WTC11 (cell line): ENCODE measurements at regions not wholly inside any gene's neighbourhood (a gene's known extent, or its start where the extent isn't known, plus 50 kb on each side); places are given as distances from the start of the nearest gene placed in this dataset.
A peak's percentile ranks its signal among the peaks of the same experiment; 100 is the strongest.

Experiments used
- ATF2 ChIP-seq: sonication (generic); formaldehyde crosslinking; IDR thresholded peaks from 2 replicates; pipeline ENCODE4 v1.8.1; 2022; ENCODE audit warnings: low read depth, missing genetic modification reagents, borderline replicate concordance
- CREM ChIP-seq: sonication (generic); formaldehyde crosslinking; IDR thresholded peaks from 2 replicates; pipeline ENCODE4 v1.8.1; 2022; ENCODE audit warnings: mild to moderate bottlenecking, missing genetic modification reagents, moderate library complexity
- CTCF ChIP-seq: fragments of 200-600 bp; IDR thresholded peaks from 2 replicates; pipeline ENCODE4 v1.8.0; 2022; ENCODE audit warnings: antibody characterized with exemption
- E2F4 ChIP-seq: sonication (generic); formaldehyde crosslinking; IDR thresholded peaks from 2 replicates; pipeline ENCODE4 v1.8.1; 2022; ENCODE audit warnings: low read depth, mild to moderate bottlenecking, moderate library complexity, missing genetic modification reagents, borderline replicate concordance
- E2F5 ChIP-seq: sonication (generic); formaldehyde crosslinking; IDR thresholded peaks from 2 replicates; pipeline ENCODE4 v1.8.1; 2022; ENCODE audit warnings: mild to moderate bottlenecking, moderate library complexity, missing genetic modification reagents
- ESRRA ChIP-seq: sonication (generic); formaldehyde crosslinking; IDR thresholded peaks from 2 replicates; pipeline ENCODE4 v1.8.1; 2022; ENCODE audit warnings: mild to moderate bottlenecking, missing genetic modification reagents, borderline replicate concordance
- ETV6 ChIP-seq: sonication (generic); formaldehyde crosslinking; IDR thresholded peaks from 2 replicates; pipeline ENCODE4 v1.8.1; 2022; ENCODE audit warnings: mild to moderate bottlenecking, missing genetic modification reagents
- FOXK1 ChIP-seq: sonication (generic); formaldehyde crosslinking; IDR thresholded peaks from 2 replicates; pipeline ENCODE4 v1.8.0; 2022; ENCODE audit warnings: mild to moderate bottlenecking, moderate library complexity, missing genetic modification reagents
- FOXP4 ChIP-seq: sonication (generic); formaldehyde crosslinking; IDR thresholded peaks from 2 replicates; pipeline ENCODE4 v1.8.0; 2022; ENCODE audit warnings: mild to moderate bottlenecking, missing genetic modification reagents
- HMGXB4 ChIP-seq: sonication (generic); formaldehyde crosslinking; IDR thresholded peaks from 2 replicates; pipeline ENCODE4 v1.8.1; 2023; ENCODE audit warnings: mild to moderate bottlenecking, moderate library complexity, missing genetic modification reagents
- JUN ChIP-seq: sonication (generic); formaldehyde crosslinking; IDR thresholded peaks from 2 replicates; pipeline ENCODE4 v1.8.0; 2023; ENCODE audit warnings: mild to moderate bottlenecking, missing genetic modification reagents
- MAX ChIP-seq: sonication (generic); formaldehyde crosslinking; IDR thresholded peaks from 2 replicates; pipeline ENCODE4 v1.8.0; 2022; ENCODE audit warnings: mild to moderate bottlenecking, missing genetic modification reagents
- NFATC4 ChIP-seq: fragments of 250-450 bp; sonication (Bioruptor Pico); IDR thresholded peaks from 2 replicates; pipeline ENCODE4 v1.9.0; 2021; ENCODE audit warnings: mild to moderate bottlenecking
- NR1H2 ChIP-seq: sonication (generic); formaldehyde crosslinking; IDR thresholded peaks from 2 replicates; pipeline ENCODE4 v1.9.0; 2021; ENCODE audit warnings: mild to moderate bottlenecking, moderate library complexity, missing genetic modification reagents
- OVOL2 ChIP-seq: fragments of 250-450 bp; sonication (Bioruptor Pico); IDR thresholded peaks from 2 replicates; pipeline ENCODE4 v1.9.0; 2021; ENCODE audit warnings: mild to moderate bottlenecking, borderline replicate concordance
- STAT6 ChIP-seq: sonication (generic); formaldehyde crosslinking; conservative IDR thresholded peaks from 2 replicates; pipeline ENCODE4 v1.8.1; 2023; ENCODE audit warnings: mild to moderate bottlenecking, low read depth, missing genetic modification reagents, moderate library complexity
- ZBTB21 ChIP-seq: sonication (generic); formaldehyde crosslinking; IDR thresholded peaks from 2 replicates; pipeline ENCODE4 v1.8.1; 2023; ENCODE audit warnings: mild to moderate bottlenecking, missing genetic modification reagents, borderline replicate concordance
- ZBTB43 ChIP-seq: sonication (generic); formaldehyde crosslinking; IDR thresholded peaks from 2 replicates; pipeline ENCODE4 v1.8.1; 2023; ENCODE audit warnings: mild to moderate bottlenecking, missing genetic modification reagents
- ZNF317 ChIP-seq: sonication (generic); formaldehyde crosslinking; IDR thresholded peaks from 2 replicates; pipeline ENCODE4 v1.8.1; 2023; ENCODE audit warnings: low read depth, mild to moderate bottlenecking, moderate library complexity, missing genetic modification reagents, borderline replicate concordance
- ZNF512 ChIP-seq: sonication (generic); formaldehyde crosslinking; IDR thresholded peaks from 2 replicates; pipeline ENCODE4 v1.8.1; 2022; ENCODE audit warnings: missing genetic modification reagents, borderline replicate concordance
- ZNF671 ChIP-seq: fragments of 250-450 bp; sonication (Bioruptor Pico); IDR thresholded peaks from 2 replicates; pipeline ENCODE4 v1.8.0; 2021; ENCODE audit warnings: mild to moderate bottlenecking

- TF ChIP-seq OVOL2 (CRISPR knock-in tag) (no peak; the same call in 1 of the 2 replicates), JUN (CRISPR knock-in tag) (peak; percentile 67; the same call in 1 of the 2 replicates), FOXK1 (peak; percentile 75), ZBTB43 (CRISPR knock-in tag) (no peak; the same call in 1 of the 2 replicates), ATF2 (CRISPR knock-in tag) (no peak), ESRRA (no peak; the same call in 1 of the 2 replicates), ZNF671 (peak; percentile 81; the same call in 1 of the 2 replicates), NFATC4 (CRISPR knock-in tag) (peak; percentile 67; the same call in 1 of the 2 replicates), CREM (CRISPR knock-in tag) (0 out of 2 replicates have a peak, but pooled peaks have one; percentile 48), ZBTB21 (no peak), ETV6 (CRISPR knock-in tag) (peak; percentile 61), FOXP4 (CRISPR knock-in tag) (peak; percentile 76; the same call in 1 of the 2 replicates), ZNF512 (CRISPR knock-in tag) (no peak), STAT6 (no peak), E2F4 (0 out of 2 replicates have a peak, but pooled peaks have one; percentile 25), ZNF317 (no peak), MAX (peak; percentile 54), HMGXB4 (CRISPR knock-in tag) (peak; percentile 66; the same call in 1 of the 2 replicates), NR1H2 (peak; percentile 75; the same call in 1 of the 2 replicates), CTCF (no peak), E2F5 (CRISPR knock-in tag) (0 out of 2 replicates have a peak, but pooled peaks have one; percentile 52)
These were observed 93.9 kb upstream of the BTN3A2 start (continued) for GRCh38 chr6:26270903-26271667.
